ENCODE measurements at regions not wholly inside any gene's neighbourhood (a gene's known extent, or its start where the extent isn't known, plus 50 kb on each side); places are given as distances from the start of the nearest gene placed in this dataset.

GRCh38 chr5:60010853-60011252, 117.3 kb upstream of the PDE4D start:
- no peak overlapping the region for H3K9ac ChIP-seq (ENCODE audit: low read length)
- no peaks in the 10 kb centered on the region for H3K27me3 ChIP-seq (ENCODE audit: control insufficient read depth, insufficient read depth, low read length)
- H3K4me3 ChIP-seq (ENCODE audit: low read length): no peak overlapping the region
- H3K36me3 ChIP-seq (ENCODE audit: control insufficient read depth, insufficient read depth, low read length): no peaks in the 10 kb centered on the region
- H3K4me1 ChIP-seq (ENCODE audit: control insufficient read depth, insufficient read depth, low read length): no peaks in the 10 kb centered on the region
- H3K9me3 ChIP-seq (ENCODE audit: control insufficient read depth, low read length): no peaks in the 10 kb centered on the region

GRCh38 chr5:60010328-60010727, 116.8 kb upstream of the PDE4D start:
- no peaks in the 10 kb centered on the region for H3K36me3 ChIP-seq (ENCODE audit: control insufficient read depth, insufficient read depth, low read length)
- H3K27me3 ChIP-seq (ENCODE audit: control insufficient read depth, insufficient read depth, low read length): no peaks in the 10 kb centered on the region
- H3K4me3 ChIP-seq (ENCODE audit: low read length): no peak overlapping the region
- no peak overlapping the region for H3K9ac ChIP-seq (ENCODE audit: low read length)
- no peaks in the 10 kb centered on the region for H3K4me1 ChIP-seq (ENCODE audit: control insufficient read depth, insufficient read depth, low read length)
- no peaks in the 10 kb centered on the region for H3K9me3 ChIP-seq (ENCODE audit: control insufficient read depth, low read length)

- H3K36me3 ChIP-seq (ENCODE audit: control insufficient read depth, insufficient read depth, low read length): no peaks in the 10 kb centered on the region
- no peaks in the 10 kb centered on the region for H3K9me3 ChIP-seq (ENCODE audit: control insufficient read depth, low read length)
- no peak overlapping the region for H3K4me3 ChIP-seq (ENCODE audit: low read length)
- H3K4me1 ChIP-seq (ENCODE audit: control insufficient read depth, insufficient read depth, low read length): no peaks in the 10 kb centered on the region
- H3K9ac ChIP-seq (ENCODE audit: low read length): no peak overlapping the region
- H3K27me3 ChIP-seq (ENCODE audit: control insufficient read depth, insufficient read depth, low read length): no peaks in the 10 kb centered on the region
Observed at GRCh38 chr5:60007729-60008128, 114.2 kb upstream of the PDE4D start.

- Histone ChIP-seq H3K4me1 (ENCODE audit: control insufficient read depth, insufficient read depth, low read length) (no peaks in the 10 kb centered on the region), H3K36me3 (ENCODE audit: control insufficient read depth, insufficient read depth, low read length) (no peaks in the 10 kb centered on the region), H3K4me3 (ENCODE audit: low read length) (no peak overlapping the region), H3K9me3 (ENCODE audit: control insufficient read depth, low read length) (no peaks in the 10 kb centered on the region), H3K9ac (ENCODE audit: low read length) (no peak overlapping the region), H3K27me3 (ENCODE audit: control insufficient read depth, insufficient read depth, low read length) (no peaks in the 10 kb centered on the region)
Observed at GRCh38 chr5:59999056-59999455, 105.5 kb upstream of the PDE4D start.

GRCh38 chr5:59992206-59992605, 98.7 kb upstream of the PDE4D start:
- Histone ChIP-seq H3K27me3 (ENCODE audit: control insufficient read depth, insufficient read depth, low read length) (no peaks in the 10 kb centered on the region), H3K36me3 (ENCODE audit: control insufficient read depth, insufficient read depth, low read length) (no peaks in the 10 kb centered on the region), H3K4me1 (ENCODE audit: control insufficient read depth, insufficient read depth, low read length) (no peaks in the 10 kb centered on the region), H3K9ac (ENCODE audit: low read length) (no peak overlapping the region), H3K9me3 (ENCODE audit: control insufficient read depth, low read length) (no peaks in the 10 kb centered on the region), H3K4me3 (ENCODE audit: low read length) (no peak overlapping the region)

- Histone ChIP-seq H3K4me1 (ENCODE audit: control insufficient read depth, insufficient read depth, low read length) (no peaks in the 10 kb centered on the region), H3K36me3 (ENCODE audit: control insufficient read depth, insufficient read depth, low read length) (no peaks in the 10 kb centered on the region), H3K9ac (ENCODE audit: low read length) (no peak overlapping the region), H3K27me3 (ENCODE audit: control insufficient read depth, insufficient read depth, low read length) (no peaks in the 10 kb centered on the region), H3K9me3 (ENCODE audit: control insufficient read depth, low read length) (no peaks in the 10 kb centered on the region), H3K4me3 (ENCODE audit: low read length) (no peak overlapping the region)
Observed at GRCh38 chr5:59988396-59988795, 94.9 kb upstream of the PDE4D start.

- Histone ChIP-seq H3K9me3 (ENCODE audit: control insufficient read depth, low read length) (no peaks in the 10 kb centered on the region), H3K9ac (ENCODE audit: low read length) (no peak overlapping the region), H3K36me3 (ENCODE audit: control insufficient read depth, insufficient read depth, low read length) (no peaks in the 10 kb centered on the region), H3K4me1 (ENCODE audit: control insufficient read depth, insufficient read depth, low read length) (no peaks in the 10 kb centered on the region), H3K4me3 (ENCODE audit: low read length) (no peak overlapping the region), H3K27me3 (ENCODE audit: control insufficient read depth, insufficient read depth, low read length) (no peaks in the 10 kb centered on the region)
Observed at GRCh38 chr5:59976342-59976741, 82.8 kb upstream of the PDE4D start.

- no peaks in the 10 kb centered on the region for H3K9me3 ChIP-seq (ENCODE audit: control insufficient read depth, low read length)
- no peaks in the 10 kb centered on the region for H3K4me1 ChIP-seq (ENCODE audit: control insufficient read depth, insufficient read depth, low read length)
- no peaks in the 10 kb centered on the region for H3K27me3 ChIP-seq (ENCODE audit: control insufficient read depth, insufficient read depth, low read length)
- no peak overlapping the region for H3K4me3 ChIP-seq (ENCODE audit: low read length)
- no peak overlapping the region for H3K9ac ChIP-seq (ENCODE audit: low read length)
- no peaks in the 10 kb centered on the region for H3K36me3 ChIP-seq (ENCODE audit: control insufficient read depth, insufficient read depth, low read length)
Observed at GRCh38 chr5:59972043-59972442, 78.5 kb upstream of the PDE4D start.

GRCh38 chr5:59959330-59959729, 65.8 kb upstream of the PDE4D start:
- no peaks in the 10 kb centered on the region for H3K9me3 ChIP-seq (ENCODE audit: control insufficient read depth, low read length)

GRCh38 chr5:59956130-59956783, 62.7 kb upstream of the PDE4D start:
- H3K9me3 ChIP-seq (ENCODE audit: control insufficient read depth, low read length): no peaks in the 10 kb centered on the region
- no peaks in the 10 kb centered on the region for H3K27me3 ChIP-seq (ENCODE audit: control insufficient read depth, insufficient read depth, low read length)
- H3K4me1 ChIP-seq (ENCODE audit: control insufficient read depth, insufficient read depth, low read length): no peaks in the 10 kb centered on the region
- H3K9ac ChIP-seq (ENCODE audit: low read length): no peak overlapping the region
- H3K36me3 ChIP-seq (ENCODE audit: control insufficient read depth, insufficient read depth, low read length): no peaks in the 10 kb centered on the region
- H3K4me3 ChIP-seq (ENCODE audit: low read length): no peak overlapping the region

More at GRCh38 chr5:59959330-59959729, 65.8 kb upstream of the PDE4D start:
- H3K9ac ChIP-seq (ENCODE audit: low read length): no peak overlapping the region
- no peaks in the 10 kb centered on the region for H3K27me3 ChIP-seq (ENCODE audit: control insufficient read depth, insufficient read depth, low read length)
- no peaks in the 10 kb centered on the region for H3K36me3 ChIP-seq (ENCODE audit: control insufficient read depth, insufficient read depth, low read length)
- no peak overlapping the region for H3K4me3 ChIP-seq (ENCODE audit: low read length)
- no peaks in the 10 kb centered on the region for H3K4me1 ChIP-seq (ENCODE audit: control insufficient read depth, insufficient read depth, low read length)

- H3K9ac ChIP-seq (ENCODE audit: low read length): no peak overlapping the region
- no peaks in the 10 kb centered on the region for H3K27me3 ChIP-seq (ENCODE audit: control insufficient read depth, insufficient read depth, low read length)
- no peaks in the 10 kb centered on the region for H3K36me3 ChIP-seq (ENCODE audit: control insufficient read depth, insufficient read depth, low read length)
- H3K4me3 ChIP-seq (ENCODE audit: low read length): no peak overlapping the region
- H3K9me3 ChIP-seq (ENCODE audit: control insufficient read depth, low read length): no peaks in the 10 kb centered on the region
- no peaks in the 10 kb centered on the region for H3K4me1 ChIP-seq (ENCODE audit: control insufficient read depth, insufficient read depth, low read length)
Observed at GRCh38 chr5:59955241-59955640, 61.7 kb upstream of the PDE4D start.

GRCh38 chr5:59943452-59944113, 50.1 kb upstream of the PDE4D start:
- Histone ChIP-seq H3K9ac (ENCODE audit: low read length) (no peak overlapping the region), H3K9me3 (ENCODE audit: control insufficient read depth, low read length) (no peaks in the 10 kb centered on the region), H3K36me3 (ENCODE audit: control insufficient read depth, insufficient read depth, low read length) (no peaks in the 10 kb centered on the region), H3K4me3 (ENCODE audit: low read length) (no peak overlapping the region), H3K27me3 (ENCODE audit: control insufficient read depth, insufficient read depth, low read length) (no peaks in the 10 kb centered on the region), H3K4me1 (ENCODE audit: control insufficient read depth, insufficient read depth, low read length) (no peaks in the 10 kb centered on the region)

Data from mucosa of stomach (tissue), 1 donor.